C1 segment of cervical spinal cord (tissue), 14 donors: ENCODE measurements at regions not wholly inside any gene's neighbourhood (a gene's known extent, or its start where the extent isn't known, plus 50 kb on each side); places are given as distances from the start of the nearest gene placed in this dataset.

Experiments used
- DNase-seq, 14 donors: peaks; one replicate each; lab custom pipeline; 2025; lab: John Stamatoyannopoulos, UW

GRCh38 chr3:177976866-177977265 is 559.4 kb upstream of the KCNMB2 start:
- no peak for DNase-seq

- DNase-seq: no peak
Observed at GRCh38 chr3:177977381-177978158, 558.7 kb upstream of the KCNMB2 start.

- DNase-seq: no peak
Observed at GRCh38 chr3:177978946-177979345, 557.3 kb upstream of the KCNMB2 start.

- DNase-seq: no peak
Observed at GRCh38 chr3:177979703-177980102, 556.5 kb upstream of the KCNMB2 start.

GRCh38 chr3:177981576-177981975 is 554.7 kb upstream of the KCNMB2 start:
- DNase-seq: no peak

- no peak for DNase-seq
Observed at GRCh38 chr3:177982034-177982433, 554.2 kb upstream of the KCNMB2 start.

GRCh38 chr3:177983320-177983719 is 552.9 kb upstream of the KCNMB2 start:
- DNase-seq: no peak

GRCh38 chr3:177992993-177993970 is 543.0 kb upstream of the KCNMB2 start:
- no peak for DNase-seq

- no peak for DNase-seq
Observed at GRCh38 chr3:177994976-177995375, 541.3 kb upstream of the KCNMB2 start.

GRCh38 chr3:177995381-177996085 is 540.7 kb upstream of the KCNMB2 start:
- no peak for DNase-seq

GRCh38 chr3:178001670-178002101 is 534.5 kb upstream of the KCNMB2 start:
- DNase-seq: no peak

GRCh38 chr3:178002113-178002512 is 534.1 kb upstream of the KCNMB2 start:
- no peak for DNase-seq

GRCh38 chr3:178003756-178004155 is 532.5 kb upstream of the KCNMB2 start:
- no peak for DNase-seq

- DNase-seq: no peak
Observed at GRCh38 chr3:178005961-178006360, 530.3 kb upstream of the KCNMB2 start.

GRCh38 chr3:178010306-178010705 is 525.9 kb upstream of the KCNMB2 start:
- DNase-seq: no peak

- DNase-seq: no peak
Observed at GRCh38 chr3:178019645-178020044, 516.6 kb upstream of the KCNMB2 start.

- DNase-seq: no peak
Observed at GRCh38 chr3:178022599-178022998, 513.6 kb upstream of the KCNMB2 start.

- DNase-seq: no peak
Observed at GRCh38 chr3:178028933-178029332, 507.3 kb upstream of the KCNMB2 start.

- no peak for DNase-seq
Observed at GRCh38 chr3:178036451-178037144, 499.6 kb upstream of the KCNMB2 start.

- no peak for DNase-seq
Observed at GRCh38 chr3:178041931-178042330, 494.3 kb upstream of the KCNMB2 start.

- no peak for DNase-seq
Observed at GRCh38 chr3:178042376-178042775, 493.9 kb upstream of the KCNMB2 start.
